ENCODE measurements at regions not wholly inside any gene's neighbourhood (a gene's known extent, or its start where the extent isn't known, plus 50 kb on each side); places are given as distances from the start of the nearest gene placed in this dataset.
"Not testable (repeated sequence)": the region's sequence is repeated elsewhere in the genome, so short reads cannot be mapped to it uniquely, and the experiment has no call there.

DNA sequence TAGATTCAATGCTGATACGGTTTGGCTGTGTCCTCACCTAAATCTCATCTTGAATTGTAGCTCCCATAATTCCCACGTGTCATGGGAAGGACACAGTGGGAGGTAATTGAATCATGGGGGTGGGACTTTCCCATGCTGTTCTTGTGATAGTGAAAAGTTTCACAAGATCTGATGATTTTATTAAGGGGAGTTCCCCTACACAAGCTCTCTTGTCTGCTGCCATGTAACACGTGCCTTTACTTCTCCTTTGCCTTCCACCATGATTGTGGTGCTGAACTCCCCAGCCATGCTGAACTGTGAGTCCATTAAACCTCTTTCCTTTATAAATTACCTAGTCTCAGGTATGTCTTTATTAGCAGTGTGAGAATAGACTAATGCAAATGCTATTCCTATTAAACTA lies 51.2 kb upstream of the GALNT7 start:
- not testable (repeated sequence) for TF ChIP-seq POLR2A (IDR thresholded peaks at IDR 0.05; ENCODE audit: low read length); GATA1 (IDR thresholded peaks at IDR 0.05; ENCODE audit: low read depth, low read length)

Data from erythroblast (primary cell).